Stimulated activated CD4-positive, alpha-beta T cell treated with anti-CD3 and anti-CD28 coated beads, Interleukin-4, amount 100 ng/mL, for 1 hour (primary cell): ENCODE measurements at regions not wholly inside any gene's neighbourhood (a gene's known extent, or its start where the extent isn't known, plus 50 kb on each side); places are given as distances from the start of the nearest gene placed in this dataset.
"Not testable (repeated sequence)": the region's sequence is repeated elsewhere in the genome, so short reads cannot be mapped to it uniquely, and the experiment has no call there.

ENCODE experiments used
- DNase-seq: peaks from one replicate; pipeline ENCODE4 v3.0.0-alpha.2; 2020

- no peak for DNase-seq
Observed at GRCh38 chr6:93919365-93919764, 500.0 kb upstream of the EPHA7 start.

- DNase-seq: no peak
Observed at GRCh38 chr6:93918258-93918657, 498.9 kb upstream of the EPHA7 start.

GRCh38 chr6:93917216-93917615, 497.9 kb upstream of the EPHA7 start:
- no peak for DNase-seq

- DNase-seq: no peak
Observed at GRCh38 chr6:93916716-93917115, 497.4 kb upstream of the EPHA7 start.

- no peak for DNase-seq
Observed at GRCh38 chr6:93915961-93916360, 496.6 kb upstream of the EPHA7 start.

- no peak for DNase-seq
Observed at GRCh38 chr6:93902517-93902916, 483.2 kb upstream of the EPHA7 start.

- no peak for DNase-seq
Observed at GRCh38 chr6:93900142-93900541, 480.8 kb upstream of the EPHA7 start.

- no peak for DNase-seq
Observed at GRCh38 chr6:93896081-93896480, 476.7 kb upstream of the EPHA7 start.

GRCh38 chr6:93894521-93894920, 475.2 kb upstream of the EPHA7 start:
- DNase-seq: no peak

GRCh38 chr6:93889713-93890112, 470.4 kb upstream of the EPHA7 start:
- DNase-seq: no peak

GRCh38 chr6:93886416-93886815, 467.1 kb upstream of the EPHA7 start:
- DNase-seq: no peak

GRCh38 chr6:93859971-93860370, 440.6 kb upstream of the EPHA7 start:
- DNase-seq: no peak

- no peak for DNase-seq
Observed at GRCh38 chr6:93858213-93858612, 438.9 kb upstream of the EPHA7 start.

- DNase-seq: no peak
Observed at GRCh38 chr6:93849857-93850256, 430.5 kb upstream of the EPHA7 start.

- no peak for DNase-seq
Observed at GRCh38 chr6:93848031-93848742, 428.8 kb upstream of the EPHA7 start.

- no peak for DNase-seq
Observed at GRCh38 chr6:93842178-93842577, 422.8 kb upstream of the EPHA7 start.

- DNase-seq: not testable (repeated sequence)
Observed at GRCh38 chr6:93835451-93836145, 416.2 kb upstream of the EPHA7 start.

- not testable (repeated sequence) for DNase-seq
Observed at GRCh38 chr6:93835026-93835425, 415.7 kb upstream of the EPHA7 start.

- DNase-seq: not testable (repeated sequence)
Observed at GRCh38 chr6:93833326-93833725, 414.0 kb upstream of the EPHA7 start.

GRCh38 chr6:93829757-93830156, 410.4 kb upstream of the EPHA7 start:
- not testable (repeated sequence) for DNase-seq

GRCh38 chr6:93829009-93829408, 409.6 kb upstream of the EPHA7 start:
- no peak for DNase-seq

- no peak for DNase-seq
Observed at GRCh38 chr6:93828553-93828952, 409.2 kb upstream of the EPHA7 start.

- no peak for DNase-seq
Observed at GRCh38 chr6:93827728-93828127, 408.4 kb upstream of the EPHA7 start.

- no peak for DNase-seq
Observed at GRCh38 chr6:93825950-93826349, 406.6 kb upstream of the EPHA7 start.

- no peak for DNase-seq
Observed at GRCh38 chr6:93823489-93823888, 404.1 kb upstream of the EPHA7 start.
